GM06990 (cell line): ENCODE measurements at regions not wholly inside any gene's neighbourhood (a gene's known extent, or its start where the extent isn't known, plus 50 kb on each side); places are given as distances from the start of the nearest gene placed in this dataset.

ENCODE experiments used
- DNase-seq: peaks from one replicate; pipeline ENCODE4 v3.0.0-alpha.2; 2011; ENCODE audit not compliant: insufficient read length; ENCODE audit errors: extremely low read depth
- H3K27me3 ChIP-seq: replicated peaks from 2 replicates; pipeline ENCODE4 v1.6.0; 2011; ENCODE audit warnings: low read length; ENCODE audit not compliant: control insufficient read depth, insufficient read depth
- H3K36me3 ChIP-seq: 2 replicates; pipeline ENCODE4 v1.5.1; 2011; ENCODE audit warnings: low read length; ENCODE audit not compliant: control insufficient read depth, insufficient read depth
- H3K4me3 ChIP-seq: replicated peaks from 2 replicates; pipeline ENCODE4 v1.5.1; 2011; ENCODE audit warnings: low read depth, mild to moderate bottlenecking, control low read depth, low read length
- TF ChIP-seq, protein P1 (sequence below): IDR thresholded peaks from 2 replicates; pipeline ENCODE4 v1.5.1; 2011; ENCODE audit warnings: low read length, control low read depth, mild to moderate bottlenecking, inconsistent platforms; ENCODE audit not compliant: insufficient read depth, poor library complexity, severe bottlenecking

DNA sequence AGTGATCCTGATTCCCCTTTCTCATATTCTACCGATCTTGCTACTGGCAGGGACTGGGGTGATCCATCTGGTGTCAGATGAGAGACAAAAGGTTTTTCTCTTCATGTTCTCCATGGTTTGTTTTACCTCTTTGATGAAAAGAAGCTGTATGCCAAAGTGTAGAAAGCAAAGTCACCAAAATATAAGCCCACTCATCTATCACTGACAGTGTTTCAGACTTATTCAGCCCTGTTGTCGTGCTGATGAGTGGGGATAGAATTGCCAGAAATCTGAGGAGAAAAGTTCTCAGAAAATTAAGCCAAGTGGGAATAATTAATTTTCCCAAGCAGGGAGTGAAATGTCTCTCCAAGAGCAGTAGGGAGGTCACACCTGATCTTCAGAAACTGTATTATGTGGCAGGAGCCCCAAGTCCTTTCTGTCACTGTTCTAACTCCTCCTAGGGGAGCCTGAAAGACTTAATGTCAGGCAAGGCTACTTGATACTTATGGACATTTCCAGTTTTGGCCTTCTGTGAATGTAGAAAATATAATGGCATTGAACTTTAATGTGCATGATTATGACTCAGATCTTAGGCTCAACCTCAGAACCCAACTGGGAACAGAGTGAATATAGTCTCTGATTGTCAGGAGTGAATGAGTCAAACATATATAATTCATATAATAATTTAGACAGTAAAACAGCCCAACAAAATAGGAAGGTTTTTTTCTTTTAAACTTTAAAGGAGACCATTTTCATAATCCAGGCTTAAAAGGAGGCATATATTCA lies 298.1 kb downstream of the ANKRD50 start:
- Histone ChIP-seq H3K27me3 (no peaks in the 10 kb centered on the region), H3K36me3 (no peaks in the 10 kb centered on the region), H3K4me3 (no peak overlapping the region)
- DNase-seq = no peak
- TF ChIP-seq, protein P1, sequence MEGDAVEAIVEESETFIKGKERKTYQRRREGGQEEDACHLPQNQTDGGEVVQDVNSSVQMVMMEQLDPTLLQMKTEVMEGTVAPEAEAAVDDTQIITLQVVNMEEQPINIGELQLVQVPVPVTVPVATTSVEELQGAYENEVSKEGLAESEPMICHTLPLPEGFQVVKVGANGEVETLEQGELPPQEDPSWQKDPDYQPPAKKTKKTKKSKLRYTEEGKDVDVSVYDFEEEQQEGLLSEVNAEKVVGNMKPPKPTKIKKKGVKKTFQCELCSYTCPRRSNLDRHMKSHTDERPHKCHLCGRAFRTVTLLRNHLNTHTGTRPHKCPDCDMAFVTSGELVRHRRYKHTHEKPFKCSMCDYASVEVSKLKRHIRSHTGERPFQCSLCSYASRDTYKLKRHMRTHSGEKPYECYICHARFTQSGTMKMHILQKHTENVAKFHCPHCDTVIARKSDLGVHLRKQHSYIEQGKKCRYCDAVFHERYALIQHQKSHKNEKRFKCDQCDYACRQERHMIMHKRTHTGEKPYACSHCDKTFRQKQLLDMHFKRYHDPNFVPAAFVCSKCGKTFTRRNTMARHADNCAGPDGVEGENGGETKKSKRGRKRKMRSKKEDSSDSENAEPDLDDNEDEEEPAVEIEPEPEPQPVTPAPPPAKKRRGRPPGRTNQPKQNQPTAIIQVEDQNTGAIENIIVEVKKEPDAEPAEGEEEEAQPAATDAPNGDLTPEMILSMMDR = no peak

DNA sequence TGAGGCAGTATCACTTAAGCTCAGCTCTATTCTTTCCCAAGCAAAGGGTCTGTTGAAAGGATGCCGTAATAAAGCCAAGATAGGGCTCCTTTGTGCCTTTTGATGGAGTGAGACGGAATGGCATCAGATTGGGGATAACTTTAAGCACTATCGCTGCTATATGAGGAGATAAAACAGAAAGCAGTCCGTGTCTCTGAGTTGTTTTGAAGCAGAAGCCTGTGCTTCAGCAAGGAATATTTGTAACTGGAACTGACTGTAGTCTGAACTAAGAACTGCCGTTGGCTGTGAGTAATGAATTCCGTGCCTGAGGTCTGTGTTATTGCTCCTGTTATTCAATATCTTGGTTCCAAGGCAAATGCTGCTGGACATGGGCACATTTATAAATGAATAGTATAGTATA lies 297.4 kb downstream of the ANKRD50 start:
- Histone ChIP-seq H3K36me3 (no peaks in the 10 kb centered on the region), H3K4me3 (no peak overlapping the region), H3K27me3 (no peaks in the 10 kb centered on the region)
- TF ChIP-seq, protein P1 = no peak
- no peak for DNase-seq

DNA sequence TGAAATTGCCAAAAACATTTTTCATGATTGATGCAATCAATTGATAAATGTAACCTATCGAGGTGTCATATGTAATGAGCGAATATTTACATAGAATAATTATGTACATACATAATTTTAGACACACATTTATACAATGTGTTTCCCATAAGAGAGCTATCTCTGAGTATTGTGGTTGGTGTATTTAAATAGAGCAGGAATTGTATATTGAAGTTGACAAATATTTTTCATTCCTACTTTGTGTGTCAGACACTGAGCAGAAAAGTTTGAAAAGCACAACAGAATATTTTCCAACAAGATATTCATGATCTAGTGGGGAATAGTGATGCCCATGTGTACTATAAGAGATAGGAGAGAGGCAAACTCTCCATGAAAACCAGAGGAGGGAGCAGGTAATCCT lies 295.2 kb downstream of the ANKRD50 start:
- TF ChIP-seq, protein P1 = no peak
- no peak for DNase-seq
- Histone ChIP-seq H3K36me3 (no peaks in the 10 kb centered on the region), H3K27me3 (no peaks in the 10 kb centered on the region), H3K4me3 (no peak overlapping the region)

DNA sequence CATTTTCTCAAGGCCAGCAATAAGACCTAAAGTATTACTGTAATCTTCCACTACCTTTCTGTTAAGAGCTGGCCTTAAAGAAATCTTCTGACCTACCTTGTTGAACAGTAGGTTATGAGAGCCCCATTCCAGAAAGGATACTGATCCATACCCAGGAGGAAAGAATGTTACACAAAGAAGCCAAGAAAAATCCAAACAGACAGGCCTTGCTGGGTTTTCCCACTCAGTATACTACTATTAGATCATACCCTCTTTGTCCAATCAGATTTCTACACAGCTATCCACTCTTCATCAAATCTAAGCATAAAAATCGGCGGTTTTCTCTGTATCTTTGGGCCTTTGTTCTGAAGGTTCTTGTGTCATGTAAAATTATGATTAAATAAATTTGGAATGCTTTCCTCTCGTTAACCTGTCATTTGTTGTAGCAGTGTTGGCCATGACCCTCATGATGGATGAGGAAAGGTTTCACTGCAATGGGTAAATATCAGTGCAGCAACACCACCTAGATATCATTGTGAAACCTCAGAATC lies 292.3 kb downstream of the ANKRD50 start:
- Histone ChIP-seq H3K4me3 (no peak overlapping the region), H3K36me3 (no peaks in the 10 kb centered on the region)
- TF ChIP-seq, protein P1 = no peak

DNA sequence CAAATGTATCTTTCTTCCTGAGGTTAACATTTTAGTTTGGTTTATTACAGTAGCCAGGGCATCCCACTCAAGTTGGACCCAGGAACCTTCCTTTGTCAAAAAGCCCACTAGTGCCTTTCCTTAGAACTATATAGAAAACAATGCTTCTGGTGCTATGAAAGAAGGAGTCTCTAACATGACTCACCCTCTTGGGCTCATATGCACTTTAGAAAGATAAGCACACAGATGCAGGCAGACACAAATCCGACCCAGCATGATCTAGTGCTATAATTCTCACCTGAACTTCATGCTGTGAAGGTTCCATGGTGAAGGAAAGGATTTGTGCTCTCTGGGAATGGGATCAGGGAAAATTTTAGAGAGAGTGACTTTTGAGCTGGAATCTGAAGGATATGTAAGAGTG lies 289.4 kb downstream of the ANKRD50 start:
- Histone ChIP-seq H3K27me3 (no peaks in the 10 kb centered on the region), H3K4me3 (no peak overlapping the region), H3K36me3 (no peaks in the 10 kb centered on the region)
- TF ChIP-seq, protein P1 = no peak
- DNase-seq = no peak

More for the DNA sequence above, 292.3 kb downstream of the ANKRD50 start:
- H3K27me3 ChIP-seq = no peaks in the 10 kb centered on the region
- DNase-seq = no peak
